HTR-8/SVneo (cell line): ENCODE measurements at regions not wholly inside any gene's neighbourhood (a gene's known extent, or its start where the extent isn't known, plus 50 kb on each side); places are given as distances from the start of the nearest gene placed in this dataset.
"Not testable (repeated sequence)": the region's sequence is repeated elsewhere in the genome, so short reads cannot be mapped to it uniquely, and the experiment has no call there.

Source experiments
- DNase-seq: peaks from one replicate; pipeline ENCODE4 v3.0.0; 2011; ENCODE audit warnings: low spot score, mixed read lengths; ENCODE audit not compliant: insufficient read length
- FAIRE-seq: peaks from 2 replicates; lab custom pipeline; 2011; peaks lifted over from hg19 to GRCh38; lab: Jason Lieb, UNC

- DNase-seq (no peak), FAIRE-seq (no peak)
Observed at GRCh38 chr5:147073098-147073497, 161.7 kb upstream of the STK32A start.

DNA sequence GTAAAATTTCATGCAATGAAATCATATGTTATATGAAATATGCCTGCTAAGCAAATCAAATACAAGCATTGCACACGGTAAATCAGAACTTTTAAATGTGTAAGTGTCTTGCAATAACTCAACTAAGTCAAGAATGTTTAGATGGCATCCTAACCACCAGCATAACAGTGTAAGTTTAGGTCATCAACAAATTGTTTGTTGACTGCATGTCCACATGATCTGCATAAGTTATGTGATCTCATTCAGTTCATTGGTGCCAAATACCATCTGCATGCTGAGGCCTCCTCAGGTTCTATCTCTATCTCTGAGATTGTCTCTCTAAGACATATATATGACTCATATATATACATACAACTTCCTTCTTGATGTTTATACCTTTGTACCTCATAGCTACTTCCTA lies 159.6 kb upstream of the STK32A start:
- FAIRE-seq = no peak
- DNase-seq = no peak

DNA sequence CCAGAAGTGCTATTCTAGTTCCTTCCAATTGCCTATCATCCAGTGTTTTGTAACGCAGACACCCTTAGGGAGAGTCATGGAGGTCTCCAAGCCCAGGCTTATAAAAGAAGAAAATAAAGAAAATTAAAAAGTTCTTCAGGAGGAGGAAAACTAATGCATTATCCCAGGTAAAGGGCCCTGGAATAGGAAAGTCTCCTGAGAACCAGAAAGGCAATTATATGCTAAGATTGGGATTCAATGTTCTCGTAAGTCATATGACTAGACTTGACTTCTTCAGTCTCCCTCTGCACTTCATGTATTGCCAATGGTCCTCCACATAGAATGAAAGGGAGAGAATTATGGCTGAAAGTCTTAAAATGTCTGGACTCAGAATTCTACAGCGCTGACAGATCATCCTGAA lies 154.4 kb upstream of the STK32A start:
- FAIRE-seq = no peak
- DNase-seq = no peak

DNA sequence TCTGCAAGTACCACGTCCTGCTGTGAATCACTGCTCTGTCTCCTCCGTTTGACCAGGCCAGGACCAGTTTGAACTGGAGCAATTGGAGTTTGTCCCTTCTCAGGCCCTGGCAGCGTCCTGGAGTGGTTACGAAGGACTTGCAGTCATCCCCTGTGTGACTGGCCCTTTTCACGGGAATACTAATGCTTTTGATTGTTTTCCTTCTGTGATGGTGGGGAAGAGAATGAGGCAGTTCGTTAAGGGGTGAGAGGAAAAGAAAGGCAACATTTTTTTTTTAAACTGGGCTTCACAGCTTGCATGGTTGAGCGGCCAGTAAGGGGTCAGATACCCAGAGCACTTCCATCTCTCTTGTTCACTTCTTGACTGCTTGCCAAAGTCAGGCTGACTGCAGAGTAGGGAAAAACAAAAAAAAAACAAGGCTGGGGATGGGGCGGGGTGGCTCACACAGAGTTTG lies 153.5 kb upstream of the STK32A start:
- no peak for DNase-seq
- no peak for FAIRE-seq

DNA sequence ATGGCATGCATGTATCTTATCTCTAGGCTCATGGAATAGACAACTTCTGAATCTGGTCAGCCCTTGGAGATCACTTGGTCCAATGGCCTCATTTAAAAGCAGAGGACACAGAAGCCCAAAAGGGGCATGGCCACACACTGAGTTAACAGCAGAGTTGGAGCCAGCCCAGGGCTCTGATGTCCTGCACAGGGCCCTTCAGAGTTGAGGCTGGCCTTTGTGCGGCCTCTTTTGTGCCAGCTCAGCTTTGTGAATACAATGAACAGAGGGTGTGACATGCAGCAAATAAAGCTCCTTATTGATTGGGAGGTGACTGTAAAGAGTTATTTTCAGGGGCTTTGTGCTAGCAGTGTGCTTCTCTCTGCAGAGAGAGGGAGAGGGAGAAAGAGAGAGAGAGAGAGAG lies 150.1 kb upstream of the STK32A start:
- FAIRE-seq (no peak), DNase-seq (no peak)

- FAIRE-seq = no peak
- no peak for DNase-seq
Observed at GRCh38 chr5:147085409-147085808, 149.4 kb upstream of the STK32A start.

DNA sequence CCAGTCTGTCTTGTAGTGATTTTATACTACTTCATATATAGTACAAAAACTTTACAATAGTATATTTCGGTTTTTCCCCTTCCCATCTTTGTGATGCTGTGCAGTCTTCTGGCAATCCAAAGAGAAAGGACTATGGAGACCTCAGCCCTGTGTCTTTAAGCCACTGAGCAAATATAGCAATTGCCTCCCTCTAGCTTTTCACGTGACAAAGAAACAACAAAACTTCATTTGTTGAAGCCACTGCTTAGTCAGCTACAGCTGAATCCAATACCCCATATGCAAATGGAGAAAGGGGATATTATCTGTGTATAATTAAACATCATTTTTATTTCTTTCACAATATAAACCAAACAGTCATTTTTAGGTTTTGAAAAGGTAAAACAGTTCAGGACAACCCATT lies 142.8 kb upstream of the STK32A start:
- no peak for FAIRE-seq
- DNase-seq = no peak

DNA sequence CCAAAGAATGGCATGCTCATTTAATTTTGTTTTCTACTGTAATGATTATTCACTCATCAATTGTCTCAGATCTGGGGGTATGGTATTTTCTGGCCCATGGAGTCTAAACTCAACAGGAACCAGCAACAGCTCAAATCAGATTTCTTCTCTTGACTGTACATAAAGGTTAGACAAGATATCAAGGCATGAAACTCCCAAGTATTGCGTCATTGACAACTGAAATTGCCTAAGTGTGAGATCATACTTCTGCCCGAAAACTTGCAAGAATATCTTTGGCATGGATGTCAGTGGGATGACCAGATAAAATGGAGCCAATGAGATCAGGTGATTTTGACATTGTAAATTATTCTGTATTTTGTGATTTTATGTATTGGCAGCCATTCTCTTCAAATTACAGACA lies 141.7 kb upstream of the STK32A start:
- FAIRE-seq (no peak), DNase-seq (no peak)

DNA sequence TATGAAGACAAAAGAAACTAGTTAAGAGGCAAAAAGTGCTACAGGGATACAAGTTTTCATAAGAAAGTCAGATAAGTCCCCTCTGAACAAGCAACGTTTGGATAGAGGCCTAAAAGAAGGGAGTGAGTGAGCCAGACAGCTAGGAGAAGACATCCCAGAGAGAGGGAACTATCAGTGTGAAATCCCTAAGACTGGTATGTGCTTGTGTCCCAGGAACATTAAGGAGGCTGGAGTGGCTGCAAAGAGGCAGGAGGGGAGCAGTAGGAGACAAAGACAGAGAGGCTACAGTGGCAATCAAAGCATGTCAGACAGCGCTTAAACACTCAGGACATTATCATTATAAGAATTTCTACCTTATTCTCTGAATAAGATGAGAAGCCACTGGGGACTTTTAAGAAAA lies 139.1 kb upstream of the STK32A start:
- FAIRE-seq = no peak
- no peak for DNase-seq

DNA sequence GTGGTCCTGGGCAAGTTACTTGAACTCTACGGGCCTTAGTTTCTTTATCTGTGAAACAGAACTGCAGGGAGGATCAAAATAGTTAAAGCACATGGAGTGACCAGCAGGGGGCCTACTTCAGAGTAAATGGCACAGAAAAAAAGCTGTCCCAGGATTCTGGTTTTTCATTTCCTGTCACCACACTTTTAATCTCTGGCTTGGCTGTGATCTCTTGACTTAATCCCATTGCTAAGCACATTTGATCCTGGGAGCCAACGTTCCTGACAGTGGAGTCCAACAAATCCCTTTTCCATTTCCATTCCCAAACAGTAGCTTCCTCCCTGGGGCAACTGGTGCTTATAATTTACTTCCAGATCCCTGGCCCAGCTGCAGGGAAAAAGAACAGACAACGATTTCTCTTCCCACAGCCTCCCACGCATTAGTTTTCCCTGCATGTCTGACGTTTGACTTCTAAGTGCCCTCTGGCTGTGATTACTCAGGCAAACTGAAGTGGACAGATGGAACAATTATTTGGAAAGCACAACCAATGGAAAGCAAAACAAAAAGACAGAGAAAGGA lies 136.5 kb upstream of the STK32A start:
- no peak for FAIRE-seq
- DNase-seq = peak; percentile 10

GRCh38 chr5:147101659-147102369 lies 133.0 kb upstream of the STK32A start:
- FAIRE-seq (no peak), DNase-seq (no peak)

DNA sequence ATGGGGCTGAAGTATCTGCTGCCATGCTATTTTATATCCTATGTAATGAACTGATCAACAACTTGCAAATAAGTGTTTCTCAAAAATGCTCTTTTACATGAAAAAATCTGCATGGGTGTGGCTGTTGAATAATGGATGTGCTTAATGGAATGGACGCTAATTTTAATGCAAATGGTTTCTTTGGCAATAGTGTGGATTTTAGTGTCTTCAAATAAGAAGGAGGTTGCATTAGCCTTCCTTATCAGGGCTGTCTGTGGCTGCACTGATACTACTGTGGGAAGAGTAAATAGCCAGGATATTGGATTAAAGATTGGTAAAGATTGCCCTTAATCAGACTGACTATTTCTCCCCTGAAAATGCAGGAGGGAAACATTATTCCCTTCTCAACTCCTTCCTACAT lies 121.9 kb upstream of the STK32A start:
- FAIRE-seq = no peak
- DNase-seq = no peak

GRCh38 chr5:147113967-147114366 lies 120.9 kb upstream of the STK32A start:
- FAIRE-seq (no peak), DNase-seq (no peak)

DNA sequence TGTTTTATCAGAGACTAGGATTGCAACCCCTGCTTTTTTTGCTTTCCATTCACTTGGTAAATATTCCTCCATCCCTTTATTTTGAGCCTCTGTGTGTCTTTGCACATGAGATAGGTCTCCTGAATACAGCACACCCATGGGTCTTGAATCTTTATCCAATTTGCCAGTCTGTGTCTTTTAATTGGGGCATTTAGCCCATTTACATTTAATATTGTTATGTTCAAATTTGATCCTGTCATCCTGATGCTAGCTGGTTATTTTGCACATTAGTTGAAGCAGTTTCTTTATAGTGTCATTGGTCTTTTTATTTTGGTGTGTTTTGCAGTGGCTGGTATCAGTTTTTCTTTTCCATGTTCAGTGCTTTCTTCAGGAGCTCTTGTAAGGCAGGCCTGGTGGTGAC lies 95.1 kb upstream of the STK32A start:
- not testable (repeated sequence) for DNase-seq, FAIRE-seq

GRCh38 chr5:147140558-147140957 lies 94.3 kb upstream of the STK32A start:
- DNase-seq (no peak), FAIRE-seq (no peak)

- not testable (repeated sequence) for FAIRE-seq, DNase-seq
Observed at GRCh38 chr5:147141580-147141979, 93.2 kb upstream of the STK32A start.

DNA sequence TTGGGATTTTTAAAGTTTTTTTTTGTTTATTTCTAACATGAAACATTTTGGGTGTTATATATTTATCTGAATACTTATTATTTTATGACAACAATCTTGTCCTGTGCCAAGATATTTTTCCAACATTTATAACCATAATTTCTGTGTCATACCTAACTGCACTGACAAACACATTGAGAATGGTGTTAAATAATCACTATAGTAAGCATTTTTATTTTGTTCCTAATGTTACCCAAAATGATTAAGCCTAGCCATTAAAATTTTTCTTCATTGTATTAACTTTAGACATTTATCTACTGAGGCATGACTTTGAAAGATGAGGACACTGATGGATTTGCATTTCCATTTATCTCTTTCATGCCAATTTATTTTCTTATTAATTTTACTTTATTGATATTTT lies 91.6 kb upstream of the STK32A start:
- DNase-seq = no peak
- FAIRE-seq = no peak

- DNase-seq = no peak
- FAIRE-seq = no peak
Observed at GRCh38 chr5:147145328-147145727, 89.5 kb upstream of the STK32A start.

GRCh38 chr5:147148715-147149114 lies 86.1 kb upstream of the STK32A start:
- no peak for FAIRE-seq
- DNase-seq = no peak

DNA sequence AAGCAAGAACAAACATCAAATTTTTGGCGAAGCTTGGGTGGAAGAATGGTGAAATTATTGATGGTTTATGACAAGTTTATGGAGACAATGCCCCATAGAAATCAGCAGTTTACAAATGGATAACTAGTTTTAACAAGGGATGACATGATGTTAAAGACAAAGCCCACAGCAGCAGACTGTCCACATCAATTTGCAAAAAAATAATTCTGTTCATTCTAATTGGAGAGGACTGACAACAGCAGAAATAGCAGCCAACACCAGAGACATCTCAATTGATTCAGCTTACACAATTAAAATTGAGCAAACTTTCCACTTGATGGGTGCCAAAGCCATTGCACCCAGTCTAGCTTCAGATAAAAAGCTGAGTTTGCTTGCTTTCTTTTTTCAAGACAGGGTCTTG lies 82.7 kb upstream of the STK32A start:
- DNase-seq (no peak), FAIRE-seq (no peak)

DNA sequence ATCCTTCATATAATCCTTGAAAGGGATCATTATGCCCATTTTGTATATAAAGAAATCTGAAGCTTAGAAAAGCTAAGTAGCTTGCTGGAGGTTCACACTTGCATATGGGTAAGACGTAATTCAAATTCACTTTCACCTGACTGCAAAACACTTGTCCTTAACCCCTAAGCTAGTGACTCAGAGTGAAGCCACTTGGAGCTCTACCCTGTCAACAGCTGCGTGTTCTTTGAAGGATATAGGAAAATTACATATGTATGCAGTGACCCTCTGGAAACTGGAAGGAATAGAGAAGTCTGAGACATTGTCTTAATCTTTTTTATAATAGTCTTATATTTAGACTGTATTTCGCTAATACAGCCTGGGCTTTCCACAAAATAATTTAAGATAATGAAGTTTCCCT lies 80.0 kb upstream of the STK32A start:
- no peak for DNase-seq
- no peak for FAIRE-seq

- no peak for DNase-seq
- no peak for FAIRE-seq
Observed at GRCh38 chr5:147156012-147156411, 78.8 kb upstream of the STK32A start.
